ENCODE measurements at regions not wholly inside any gene's neighbourhood (a gene's known extent, or its start where the extent isn't known, plus 50 kb on each side); places are given as distances from the start of the nearest gene placed in this dataset.
"Not testable (repeated sequence)": the region's sequence is repeated elsewhere in the genome, so short reads cannot be mapped to it uniquely, and the experiment has no call there.

DNA sequence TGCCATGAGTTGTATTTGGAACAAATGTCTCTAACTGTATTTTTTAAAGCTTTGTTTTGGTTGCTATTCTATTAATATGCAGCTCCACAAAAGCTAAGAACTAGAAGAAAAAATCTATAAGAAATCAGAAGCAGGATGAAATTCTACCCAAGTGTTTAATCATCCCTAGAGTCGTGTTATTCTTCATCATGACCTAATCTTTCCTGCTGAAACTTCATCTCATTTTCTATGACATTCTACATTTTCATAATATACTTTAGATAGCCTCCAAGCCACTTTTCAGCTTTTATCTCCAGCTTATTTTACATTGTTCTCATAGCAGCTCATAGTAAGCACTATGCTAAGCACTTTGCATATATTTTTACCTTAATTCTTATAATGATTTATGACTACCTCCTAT lies 302.8 kb downstream of the FOXO1 start:
- no peak for DNase-seq (ENCODE audit: low read depth)
- Histone ChIP-seq H3K36me3 (ENCODE audit: control insufficient read depth, insufficient read depth, low read length) (no peaks in the 10 kb centered on the region), H3K27me3 (ENCODE audit: control insufficient read depth, insufficient read depth, low read length) (no peaks in the 10 kb centered on the region), H3K4me3 (ENCODE audit: low read depth, low read length) (no peak overlapping the region)
- TF ChIP-seq CTCF (IDR thresholded peaks at IDR 0.05; ENCODE audit: insufficient read depth, low read depth, low read length): no peak
- POLR2A ChIA-PET: no interaction called here
- CTCF ChIA-PET: no interaction called here

GRCh38 chr13:40366119-40366518 lies 300.3 kb downstream of the FOXO1 start:
- ChIA-PET POLR2A (no interaction called here), CTCF (no interaction called here)
- H3K36me3 ChIP-seq (ENCODE audit: control insufficient read depth, insufficient read depth, low read length): no peaks in the 10 kb centered on the region
- no peak overlapping the region for H3K4me3 ChIP-seq (ENCODE audit: low read depth, low read length)
- H3K27me3 ChIP-seq (ENCODE audit: control insufficient read depth, insufficient read depth, low read length): no peaks in the 10 kb centered on the region; the same call in 1 of the 2 replicates
- no peak for DNase-seq (ENCODE audit: low read depth)
- no peak for TF ChIP-seq CTCF (IDR thresholded peaks at IDR 0.05; ENCODE audit: insufficient read depth, low read depth, low read length)

DNA sequence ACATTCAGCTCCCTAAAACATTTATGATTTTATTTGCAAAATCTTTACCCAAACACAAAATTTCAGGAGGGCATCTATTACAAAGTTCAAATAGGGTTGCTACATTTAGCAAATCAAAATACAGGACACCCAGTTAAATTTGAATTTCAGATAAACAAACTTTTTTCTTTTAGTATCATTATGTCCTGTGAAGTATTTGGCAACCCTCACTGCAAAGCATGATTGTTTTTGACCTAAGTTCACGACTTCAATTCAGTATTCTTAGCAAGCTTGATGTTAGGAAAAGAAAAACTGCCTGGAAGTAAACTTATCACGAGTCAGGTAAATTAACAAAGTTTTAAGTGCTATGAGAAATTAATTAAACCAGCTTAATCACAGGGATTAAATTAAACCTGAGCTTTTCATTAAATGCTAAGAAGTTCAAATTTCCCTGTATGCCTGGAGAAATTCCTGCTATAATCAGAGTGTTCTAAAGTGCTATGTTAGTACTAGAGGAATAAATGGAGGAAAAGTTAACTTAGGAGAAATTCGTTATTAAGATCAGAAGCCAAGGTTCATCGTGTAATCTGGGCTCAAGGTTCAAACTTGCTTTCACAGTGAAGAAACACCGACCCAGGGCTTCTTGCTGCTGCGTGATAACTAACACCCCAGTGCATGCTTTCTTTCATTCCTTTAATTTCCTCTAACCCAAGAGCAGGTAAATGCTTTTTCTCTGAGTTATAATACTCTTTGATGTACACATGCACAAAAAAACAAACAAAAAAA lies 298.1 kb downstream of the FOXO1 start:
- Histone ChIP-seq H3K4me3 (ENCODE audit: low read depth, low read length) (no peak overlapping the region), H3K36me3 (ENCODE audit: control insufficient read depth, insufficient read depth, low read length) (no peaks in the 10 kb centered on the region), H3K27me3 (ENCODE audit: control insufficient read depth, insufficient read depth, low read length) (no peaks in the 10 kb centered on the region; the same call in 1 of the 2 replicates)
- CTCF ChIA-PET: interaction anchor here (0.6 kb wide), 1 partner anchor 141 kb away, joined by 3 read pairs; no protein-coding TSS in a partner anchor
- POLR2A ChIA-PET: interaction anchor here (0.6 kb wide), 1 partner anchor 296 kb away, joined by 9 read pairs; no protein-coding TSS in a partner anchor
- no peak for TF ChIP-seq CTCF (IDR thresholded peaks at IDR 0.05; ENCODE audit: insufficient read depth, low read depth, low read length)
- DNase-seq (ENCODE audit: low read depth): no peak

- Histone ChIP-seq H3K27me3 (ENCODE audit: control insufficient read depth, insufficient read depth, low read length) (no peaks in the 10 kb centered on the region; the same call in 1 of the 2 replicates), H3K36me3 (ENCODE audit: control insufficient read depth, insufficient read depth, low read length) (no peaks in the 10 kb centered on the region), H3K4me3 (ENCODE audit: low read depth, low read length) (no peak overlapping the region)
- no peak for DNase-seq (ENCODE audit: low read depth)
- ChIA-PET POLR2A (no interaction called here), CTCF (interaction anchor here (0.9 kb wide), 1 partner anchor 38 kb away, joined by 3 read pairs; no protein-coding TSS in a partner anchor)
- no peak for TF ChIP-seq CTCF (IDR thresholded peaks at IDR 0.05; ENCODE audit: insufficient read depth, low read depth, low read length)
Observed at GRCh38 chr13:40370661-40371060, 295.8 kb downstream of the FOXO1 start.

DNA sequence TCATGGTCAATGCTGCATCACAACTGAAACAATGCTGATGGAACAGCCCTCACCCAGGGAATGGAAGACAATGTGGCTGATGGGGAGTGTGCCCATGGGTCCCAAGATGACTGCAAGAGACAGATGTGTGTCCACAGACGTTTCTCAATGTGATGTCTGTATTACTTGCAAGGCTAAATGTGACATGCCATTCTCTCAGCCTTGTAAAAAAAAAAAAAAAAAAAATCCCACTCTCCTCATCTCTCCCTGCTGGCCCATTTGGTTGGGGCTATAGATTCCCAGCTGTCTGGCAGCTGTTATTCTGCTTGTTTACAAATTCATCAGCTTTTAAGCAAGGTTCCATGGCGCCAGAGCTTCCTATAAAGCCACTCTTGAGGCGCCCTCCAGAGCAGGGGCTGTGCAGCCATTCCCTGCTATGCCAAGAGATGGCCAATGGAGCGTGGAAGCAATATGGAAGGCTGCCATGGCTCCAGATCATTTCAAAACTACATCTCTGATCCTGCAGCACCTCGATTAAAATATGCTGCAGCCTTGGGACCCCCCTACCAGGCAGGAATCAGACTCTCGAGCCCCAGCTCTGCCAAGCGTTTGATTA lies 294.8 kb downstream of the FOXO1 start:
- no peaks in the 10 kb centered on the region for H3K36me3 ChIP-seq (ENCODE audit: control insufficient read depth, insufficient read depth, low read length)
- H3K4me3 ChIP-seq (ENCODE audit: low read depth, low read length): no peak overlapping the region
- ChIA-PET POLR2A (no interaction called here), CTCF (interaction anchor here (0.5 to 1.8 kb wide), 3 partner anchors 13 to 271 kb away, joined by 3 to 6 read pairs (median 3); no protein-coding TSS in a partner anchor)
- DNase-seq (ENCODE audit: low read depth): no peak
- H3K27me3 ChIP-seq (ENCODE audit: control insufficient read depth, insufficient read depth, low read length): no peaks in the 10 kb centered on the region; the same call in 1 of the 2 replicates
- TF ChIP-seq CTCF (IDR thresholded peaks at IDR 0.05; ENCODE audit: insufficient read depth, low read depth, low read length): no peak

GRCh38 chr13:40373608-40374007 lies 292.8 kb downstream of the FOXO1 start:
- H3K4me3 ChIP-seq (ENCODE audit: low read depth, low read length); H3K27me3 ChIP-seq (ENCODE audit: control insufficient read depth, insufficient read depth, low read length); H3K36me3 ChIP-seq (ENCODE audit: control insufficient read depth, insufficient read depth, low read length); DNase-seq (ENCODE audit: low read depth); CTCF ChIA-PET; POLR2A ChIA-PET: not testable (repeated sequence)
